Mammary epithelial cell (primary cell): ENCODE measurements at regions not wholly inside any gene's neighbourhood (a gene's known extent, or its start where the extent isn't known, plus 50 kb on each side); places are given as distances from the start of the nearest gene placed in this dataset.

Experiments
- CTCF ChIP-seq, 2 donors: IDR thresholded peaks in 1 of 2; conservative IDR thresholded peaks in 1 of 2; 2 replicates each; pipeline ENCODE4 v1.5.1; 2011 to 2012; ENCODE audit warnings: inconsistent platforms in 2 of 2, low read length in 2 of 2, mild to moderate bottlenecking in 2 of 2, control low read depth in 1 of 2, low read depth in 1 of 2; ENCODE audit not compliant: insufficient read depth in 1 of 2; ENCODE audit errors: extremely low read depth in 1 of 2
- EZH2 ChIP-seq: IDR thresholded peaks from 2 replicates; pipeline ENCODE4 v1.6.1; 2012; ENCODE audit warnings: low read length, inconsistent platforms, borderline replicate concordance

DNA sequence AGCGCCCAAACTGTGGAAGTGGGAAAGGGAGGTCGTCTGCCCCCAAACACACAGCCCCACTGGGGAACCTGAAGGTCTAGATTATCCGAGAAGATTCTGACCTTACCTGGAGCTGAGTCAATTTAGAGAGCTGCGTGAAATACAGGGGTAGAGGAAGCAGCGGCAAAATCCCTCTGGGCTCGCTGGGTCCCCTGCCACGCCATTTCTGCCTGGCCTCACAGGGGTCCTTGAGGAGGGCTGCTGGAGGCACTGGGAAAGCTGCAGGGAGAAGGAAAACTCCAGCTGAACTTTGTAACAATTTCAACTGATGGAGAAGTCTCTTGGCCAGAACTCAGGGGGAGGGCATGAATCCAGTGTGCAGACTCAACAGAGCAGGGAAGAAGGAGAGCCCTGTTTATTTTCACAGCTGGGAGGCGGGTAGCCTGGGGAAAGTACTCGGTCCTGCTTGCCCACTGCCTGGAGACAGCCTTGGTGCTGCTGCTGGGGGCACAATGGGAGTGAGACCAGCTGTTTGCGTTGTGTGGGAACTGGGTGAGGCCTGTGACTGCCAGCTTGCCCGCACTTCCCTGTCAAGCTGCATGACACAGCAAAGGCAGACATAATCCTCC is 93.2 kb upstream of the MAPK10 start:
- TF ChIP-seq CTCF (conservative IDR thresholded peaks at IDR 0.05 in 1 of 2, IDR thresholded peaks at IDR 0.05 in 1 of 2; ENCODE audit: extremely low read depth in 1 of 2, insufficient read depth in 1 of 2, low read depth in 1 of 2, low read length in 2 of 2) (no peak), EZH2 (no peak)
